Neural cell (in vitro differentiated cells): ENCODE measurements at regions not wholly inside any gene's neighbourhood (a gene's known extent, or its start where the extent isn't known, plus 50 kb on each side); places are given as distances from the start of the nearest gene placed in this dataset.

Experiments used
- H2AFZ ChIP-seq: fragments of 200-600, 300-800 bp; sonication (generic), shearing (Covaris generic); 2 replicates; pipeline ENCODE4 v1.6.0; 2014; ENCODE audit warnings: low read depth, mild to moderate bottlenecking, antibody characterized with exemption, low read length, moderate library complexity
- H3F3A ChIP-seq: fragments of 200-600 bp; shearing (Covaris generic); 2 replicates; pipeline ENCODE4 v1.6.1; 2016; ENCODE audit warnings: mild to moderate bottlenecking, moderate library complexity, mixed read lengths, antibody characterized with exemption, low read length; ENCODE audit not compliant: insufficient read depth, poor library complexity, severe bottlenecking
- H3K27ac ChIP-seq: fragments of 200-600, 300-800 bp; sonication (generic), shearing (Covaris generic); 2 replicates; pipeline ENCODE4 v1.5.1; 2014; ENCODE audit warnings: mild to moderate bottlenecking, low read length, moderate library complexity
- H3K27me3 ChIP-seq: fragments of 300-800, 200-600 bp; sonication (generic), shearing (Covaris generic); 2 replicates; pipeline ENCODE4 v1.6.0; 2014; ENCODE audit warnings: mild to moderate bottlenecking, low read depth, low read length, moderate library complexity; ENCODE audit not compliant: insufficient read depth
- H3K36me3 ChIP-seq: fragments of 300-800, 200-600 bp; sonication (generic), shearing (Covaris generic); 2 replicates; pipeline ENCODE4 v1.5.1; 2014; ENCODE audit warnings: mild to moderate bottlenecking, antibody characterized with exemption, low read length, moderate library complexity; ENCODE audit not compliant: insufficient read depth
- H3K4me2 ChIP-seq: fragments of 300-800, 200-600 bp; sonication (generic), shearing (Covaris generic); 2 replicates; pipeline ENCODE4 v1.6.0; 2014; ENCODE audit warnings: mild to moderate bottlenecking, low read length
- H3K4me3 ChIP-seq: fragments of 300-800, 200-600 bp; sonication (generic), shearing (Covaris generic); 2 replicates; pipeline ENCODE4 v1.5.1; 2014; ENCODE audit warnings: mild to moderate bottlenecking, low read length, moderate library complexity
- H3K79me2 ChIP-seq: fragments of 200-600 bp; shearing (Covaris generic); replicated peaks from 2 replicates; pipeline ENCODE4 v1.6.0; 2014; ENCODE audit warnings: mild to moderate bottlenecking, low read length, moderate library complexity; ENCODE audit not compliant: insufficient read depth
- H3K9ac ChIP-seq: fragments of 300-800, 200-600 bp; sonication (generic), shearing (Covaris generic); 2 replicates; pipeline ENCODE4 v1.6.1; 2016; ENCODE audit warnings: mild to moderate bottlenecking, low read length, mixed read lengths
- H3K9me2 ChIP-seq: fragments of 200-600 bp; shearing (Covaris generic); 2 replicates; pipeline ENCODE4 v1.6.1; 2016; ENCODE audit warnings: mild to moderate bottlenecking, low read length, mixed read lengths; ENCODE audit not compliant: insufficient read depth
- H3K9me3 ChIP-seq: fragments of 200-600, 300-800 bp; sonication (generic), shearing (Covaris generic); 2 replicates; pipeline ENCODE4 v1.6.1; 2016; ENCODE audit warnings: mild to moderate bottlenecking, mixed run types, low read length, moderate library complexity, mixed read lengths
- H4K20me1 ChIP-seq: fragments of 200-600 bp; shearing (Covaris generic); 2 replicates; pipeline ENCODE4 v1.6.1; 2016; ENCODE audit warnings: mild to moderate bottlenecking, mixed run types; ENCODE audit not compliant: insufficient read depth
- EP300 ChIP-seq: fragments of 450-650 bp; conservative IDR thresholded peaks from 2 replicates; pipeline ENCODE4 v1.6.1; 2014; ENCODE audit warnings: antibody characterized with exemption, mild to moderate bottlenecking, moderate library complexity; ENCODE audit not compliant: poor library complexity, severe bottlenecking
- EZH2 ChIP-seq: fragments of 200-600, 300-800 bp; shearing (Covaris generic), sonication (generic); IDR thresholded peaks from 2 replicates; pipeline ENCODE4 v1.6.1; 2014; ENCODE audit warnings: antibody characterized with exemption, low read length, borderline replicate concordance, mild to moderate bottlenecking; ENCODE audit not compliant: insufficient read depth, poor library complexity, severe bottlenecking
- MXI1 ChIP-seq: fragments of 450-650 bp; conservative IDR thresholded peaks from 2 replicates; pipeline ENCODE4 v1.6.1; 2014; ENCODE audit warnings: antibody characterized with exemption, mild to moderate bottlenecking; ENCODE audit not compliant: poor library complexity, severe bottlenecking
- POLR2AphosphoS5 ChIP-seq: IDR thresholded peaks from 2 replicates; pipeline ENCODE4 v1.6.1; 2012
- RAD21 ChIP-seq: fragments of 450-650 bp; conservative IDR thresholded peaks from 2 replicates; pipeline ENCODE4 v1.6.1; 2014; ENCODE audit warnings: antibody characterized with exemption, mild to moderate bottlenecking, moderate library complexity
- SMC3 ChIP-seq: fragments of 450-650 bp; conservative IDR thresholded peaks from 2 replicates; pipeline ENCODE4 v1.6.1; 2014; ENCODE audit warnings: antibody characterized with exemption, mild to moderate bottlenecking, moderate library complexity; ENCODE audit not compliant: poor library complexity
- TAF1 ChIP-seq: IDR thresholded peaks from 2 replicates; pipeline ENCODE4 v1.6.1; 2012; ENCODE audit warnings: low read depth
- TF ChIP-seq, protein P1 (sequence below): fragments of 450-650 bp; IDR thresholded peaks from 2 replicates; pipeline ENCODE4 v1.5.1; 2014; ENCODE audit warnings: antibody characterized with exemption, mild to moderate bottlenecking, moderate library complexity; ENCODE audit not compliant: poor library complexity, severe bottlenecking
- TF ChIP-seq, protein P2 (sequence below): IDR thresholded peaks from 2 replicates; pipeline ENCODE4 v1.6.1; 2012; ENCODE audit warnings: borderline replicate concordance

DNA sequence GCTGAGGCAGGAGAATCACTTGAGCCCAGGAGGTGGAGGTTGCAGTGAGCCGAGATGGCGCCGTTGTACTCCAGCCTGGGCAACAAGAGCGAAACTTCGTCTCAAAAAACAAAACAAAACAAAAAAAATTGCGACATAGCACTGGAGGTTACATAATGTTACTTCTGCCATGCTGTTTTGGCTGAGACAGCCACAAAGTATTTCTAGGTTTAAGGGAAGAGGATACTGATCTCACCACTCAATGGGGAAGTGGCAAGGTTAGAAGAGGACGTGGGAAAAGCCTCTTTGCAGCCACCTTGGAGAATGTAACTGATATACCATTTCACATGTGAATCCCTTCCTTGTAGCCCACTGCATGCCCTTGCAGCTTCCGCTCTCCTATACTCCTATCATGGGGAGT is 131.2 kb upstream of the NLRP1 start:
- no peaks in the 10 kb centered on the region for H3K36me3 ChIP-seq
- no peak overlapping the region for H3K4me3 ChIP-seq
- TF ChIP-seq SMC3 = no peak
- no peak for TF ChIP-seq TAF1
- TF ChIP-seq MXI1 = no peak
- no peak for TF ChIP-seq POLR2AphosphoS5
- no peak for TF ChIP-seq RAD21
- no peak for TF ChIP-seq EZH2
- TF ChIP-seq, protein P1, sequence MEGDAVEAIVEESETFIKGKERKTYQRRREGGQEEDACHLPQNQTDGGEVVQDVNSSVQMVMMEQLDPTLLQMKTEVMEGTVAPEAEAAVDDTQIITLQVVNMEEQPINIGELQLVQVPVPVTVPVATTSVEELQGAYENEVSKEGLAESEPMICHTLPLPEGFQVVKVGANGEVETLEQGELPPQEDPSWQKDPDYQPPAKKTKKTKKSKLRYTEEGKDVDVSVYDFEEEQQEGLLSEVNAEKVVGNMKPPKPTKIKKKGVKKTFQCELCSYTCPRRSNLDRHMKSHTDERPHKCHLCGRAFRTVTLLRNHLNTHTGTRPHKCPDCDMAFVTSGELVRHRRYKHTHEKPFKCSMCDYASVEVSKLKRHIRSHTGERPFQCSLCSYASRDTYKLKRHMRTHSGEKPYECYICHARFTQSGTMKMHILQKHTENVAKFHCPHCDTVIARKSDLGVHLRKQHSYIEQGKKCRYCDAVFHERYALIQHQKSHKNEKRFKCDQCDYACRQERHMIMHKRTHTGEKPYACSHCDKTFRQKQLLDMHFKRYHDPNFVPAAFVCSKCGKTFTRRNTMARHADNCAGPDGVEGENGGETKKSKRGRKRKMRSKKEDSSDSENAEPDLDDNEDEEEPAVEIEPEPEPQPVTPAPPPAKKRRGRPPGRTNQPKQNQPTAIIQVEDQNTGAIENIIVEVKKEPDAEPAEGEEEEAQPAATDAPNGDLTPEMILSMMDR = no peak
- TF ChIP-seq, protein P2, sequence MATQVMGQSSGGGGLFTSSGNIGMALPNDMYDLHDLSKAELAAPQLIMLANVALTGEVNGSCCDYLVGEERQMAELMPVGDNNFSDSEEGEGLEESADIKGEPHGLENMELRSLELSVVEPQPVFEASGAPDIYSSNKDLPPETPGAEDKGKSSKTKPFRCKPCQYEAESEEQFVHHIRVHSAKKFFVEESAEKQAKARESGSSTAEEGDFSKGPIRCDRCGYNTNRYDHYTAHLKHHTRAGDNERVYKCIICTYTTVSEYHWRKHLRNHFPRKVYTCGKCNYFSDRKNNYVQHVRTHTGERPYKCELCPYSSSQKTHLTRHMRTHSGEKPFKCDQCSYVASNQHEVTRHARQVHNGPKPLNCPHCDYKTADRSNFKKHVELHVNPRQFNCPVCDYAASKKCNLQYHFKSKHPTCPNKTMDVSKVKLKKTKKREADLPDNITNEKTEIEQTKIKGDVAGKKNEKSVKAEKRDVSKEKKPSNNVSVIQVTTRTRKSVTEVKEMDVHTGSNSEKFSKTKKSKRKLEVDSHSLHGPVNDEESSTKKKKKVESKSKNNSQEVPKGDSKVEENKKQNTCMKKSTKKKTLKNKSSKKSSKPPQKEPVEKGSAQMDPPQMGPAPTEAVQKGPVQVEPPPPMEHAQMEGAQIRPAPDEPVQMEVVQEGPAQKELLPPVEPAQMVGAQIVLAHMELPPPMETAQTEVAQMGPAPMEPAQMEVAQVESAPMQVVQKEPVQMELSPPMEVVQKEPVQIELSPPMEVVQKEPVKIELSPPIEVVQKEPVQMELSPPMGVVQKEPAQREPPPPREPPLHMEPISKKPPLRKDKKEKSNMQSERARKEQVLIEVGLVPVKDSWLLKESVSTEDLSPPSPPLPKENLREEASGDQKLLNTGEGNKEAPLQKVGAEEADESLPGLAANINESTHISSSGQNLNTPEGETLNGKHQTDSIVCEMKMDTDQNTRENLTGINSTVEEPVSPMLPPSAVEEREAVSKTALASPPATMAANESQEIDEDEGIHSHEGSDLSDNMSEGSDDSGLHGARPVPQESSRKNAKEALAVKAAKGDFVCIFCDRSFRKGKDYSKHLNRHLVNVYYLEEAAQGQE = no peak
- no peak for TF ChIP-seq EP300

DNA sequence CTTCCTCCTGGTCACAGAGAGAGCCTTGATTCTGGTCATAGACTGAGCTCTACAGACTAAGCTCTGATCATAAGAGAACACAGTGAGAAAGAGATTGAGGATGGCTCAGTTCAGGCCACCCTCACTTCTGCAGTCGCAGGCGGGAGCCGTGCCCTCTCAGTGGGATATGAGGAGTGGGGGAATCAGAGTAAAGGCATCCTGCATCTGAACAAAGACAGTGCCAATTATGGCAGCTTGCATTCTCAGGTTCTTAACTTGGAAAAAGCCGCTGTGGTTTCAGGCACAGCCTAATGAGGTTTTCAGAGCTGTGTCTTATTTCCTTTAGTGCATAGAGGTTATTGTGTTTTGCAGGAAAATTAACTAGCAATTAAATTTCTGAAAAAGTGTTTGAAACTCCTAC is 134.4 kb upstream of the NLRP1 start:
- no peaks in the 10 kb centered on the region for H3K9me2 ChIP-seq
- no peak overlapping the region for H3K9ac ChIP-seq
- no peaks in the 10 kb centered on the region for H3F3A ChIP-seq
- H2AFZ ChIP-seq = no peak overlapping the region
- H3K4me3 ChIP-seq = no peak overlapping the region
- no peak overlapping the region for H3K4me2 ChIP-seq
- H3K9me3 ChIP-seq = no peaks in the 10 kb centered on the region
- H3K36me3 ChIP-seq = no peaks in the 10 kb centered on the region
- no peaks in the 10 kb centered on the region for H3K79me2 ChIP-seq
- H3K27me3 ChIP-seq = no peaks in the 10 kb centered on the region
- H4K20me1 ChIP-seq = no peaks in the 10 kb centered on the region
- H3K27ac ChIP-seq = no peak overlapping the region
- TF ChIP-seq MXI1 = no peak
- TF ChIP-seq EZH2 = no peak
- no peak for TF ChIP-seq POLR2AphosphoS5
- TF ChIP-seq TAF1 = no peak
- TF ChIP-seq, protein P2 = no peak

More for the DNA sequence above, 131.2 kb upstream of the NLRP1 start:
- Histone ChIP-seq H3K79me2 (no peaks in the 10 kb centered on the region), H3F3A (no peaks in the 10 kb centered on the region), H3K27ac (no peak overlapping the region), H3K9ac (no peak overlapping the region), H3K9me2 (no peaks in the 10 kb centered on the region), H3K27me3 (no peaks in the 10 kb centered on the region), H3K4me2 (no peak overlapping the region), H3K9me3 (no peaks in the 10 kb centered on the region), H2AFZ (no peak overlapping the region), H4K20me1 (no peaks in the 10 kb centered on the region)
